WERI-Rb-1 (cell line): ENCODE measurements at regions not wholly inside any gene's neighbourhood (a gene's known extent, or its start where the extent isn't known, plus 50 kb on each side); places are given as distances from the start of the nearest gene placed in this dataset.

Experiments used
- DNase-seq: peaks from one replicate; pipeline ENCODE4 v3.0.0-alpha.2; 2020
- H3K27ac ChIP-seq: fragments of 250-450 bp; sonication (Bioruptor Pico); 2 replicates; pipeline ENCODE4 v1.5.1; 2020; ENCODE audit warnings: mild to moderate bottlenecking, moderate library complexity
- H3K27me3 ChIP-seq: fragments of 250-450 bp; sonication (Bioruptor Pico); 2 replicates; pipeline ENCODE4 v1.5.1; 2021; ENCODE audit warnings: mild to moderate bottlenecking, low read depth, moderate library complexity; ENCODE audit not compliant: insufficient read depth, severe bottlenecking
- H3K36me3 ChIP-seq: fragments of 250-450 bp; sonication (Bioruptor Pico); 2 replicates; pipeline ENCODE4 v1.5.1; 2020; ENCODE audit warnings: mild to moderate bottlenecking, moderate library complexity
- H3K4me3 ChIP-seq: 2 replicates; pipeline ENCODE4 v1.5.1; 2011; ENCODE audit warnings: low read depth, mild to moderate bottlenecking, control low read depth, low read length
- H3K9me3 ChIP-seq: fragments of 250-450 bp; sonication (Bioruptor Pico); 2 replicates; pipeline ENCODE4 v1.5.1; 2021; ENCODE audit warnings: mild to moderate bottlenecking, moderate library complexity; ENCODE audit not compliant: severe bottlenecking
- TF ChIP-seq, protein P1 (sequence below): IDR thresholded peaks from 2 replicates; pipeline ENCODE4 v1.5.1; 2011; ENCODE audit warnings: low read depth, mild to moderate bottlenecking, control low read depth, inconsistent platforms, low read length

DNA sequence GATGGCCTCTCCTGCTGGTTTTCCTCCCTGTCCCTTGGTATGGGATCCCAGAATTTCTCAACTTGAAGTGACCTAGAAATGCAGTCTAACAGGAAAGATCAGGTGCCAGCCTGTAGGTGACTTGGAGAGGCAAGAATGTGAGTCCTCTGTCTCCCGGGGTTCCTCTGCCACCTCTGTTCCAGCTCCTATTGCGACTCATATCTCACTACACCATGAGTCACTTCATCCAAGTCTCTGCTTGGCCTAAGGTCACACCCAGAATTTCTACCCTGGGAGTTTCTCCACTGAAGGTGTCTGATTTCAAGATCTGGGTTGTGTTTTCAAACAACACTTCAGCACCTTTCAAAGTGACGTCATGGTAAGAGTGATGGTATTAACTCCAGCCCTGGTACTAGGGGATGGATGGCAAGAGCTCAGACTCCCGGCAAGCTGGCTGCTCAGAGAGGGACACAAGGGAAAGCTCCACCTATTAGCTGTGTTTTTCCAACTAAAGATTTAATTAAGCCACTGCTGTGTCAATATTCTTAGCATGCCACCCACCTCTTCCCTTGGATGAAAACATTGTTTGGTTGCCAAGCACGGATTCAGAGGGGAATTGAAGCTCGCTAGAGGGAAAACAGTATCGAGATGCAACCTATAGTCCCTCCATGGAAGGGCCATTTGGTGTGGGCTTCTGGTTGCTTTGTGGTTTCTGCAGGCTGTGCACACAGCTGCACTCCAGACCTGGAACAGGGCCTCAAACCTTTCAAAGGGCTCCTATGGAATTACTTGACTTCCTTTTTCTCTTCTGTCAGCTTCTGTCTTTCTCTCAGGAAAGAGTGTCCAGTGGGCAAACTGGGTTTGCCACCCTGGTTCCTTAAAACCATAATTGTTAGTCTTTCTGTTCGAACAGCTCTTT lies 205.7 kb downstream of the GAS1 start:
- Histone ChIP-seq H3K36me3 (no peaks in the 10 kb centered on the region), H3K9me3 (no peaks in the 10 kb centered on the region), H3K27me3 (peaks cover 26% of the 10 kb centered on the region), H3K4me3 (no peak overlapping the region), H3K27ac (no peak overlapping the region)
- no peak for DNase-seq
- TF ChIP-seq, protein P1, sequence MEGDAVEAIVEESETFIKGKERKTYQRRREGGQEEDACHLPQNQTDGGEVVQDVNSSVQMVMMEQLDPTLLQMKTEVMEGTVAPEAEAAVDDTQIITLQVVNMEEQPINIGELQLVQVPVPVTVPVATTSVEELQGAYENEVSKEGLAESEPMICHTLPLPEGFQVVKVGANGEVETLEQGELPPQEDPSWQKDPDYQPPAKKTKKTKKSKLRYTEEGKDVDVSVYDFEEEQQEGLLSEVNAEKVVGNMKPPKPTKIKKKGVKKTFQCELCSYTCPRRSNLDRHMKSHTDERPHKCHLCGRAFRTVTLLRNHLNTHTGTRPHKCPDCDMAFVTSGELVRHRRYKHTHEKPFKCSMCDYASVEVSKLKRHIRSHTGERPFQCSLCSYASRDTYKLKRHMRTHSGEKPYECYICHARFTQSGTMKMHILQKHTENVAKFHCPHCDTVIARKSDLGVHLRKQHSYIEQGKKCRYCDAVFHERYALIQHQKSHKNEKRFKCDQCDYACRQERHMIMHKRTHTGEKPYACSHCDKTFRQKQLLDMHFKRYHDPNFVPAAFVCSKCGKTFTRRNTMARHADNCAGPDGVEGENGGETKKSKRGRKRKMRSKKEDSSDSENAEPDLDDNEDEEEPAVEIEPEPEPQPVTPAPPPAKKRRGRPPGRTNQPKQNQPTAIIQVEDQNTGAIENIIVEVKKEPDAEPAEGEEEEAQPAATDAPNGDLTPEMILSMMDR, result no peak

- H3K27ac ChIP-seq, result no peak overlapping the region
- no peaks in the 10 kb centered on the region for H3K36me3 ChIP-seq
- no peak for DNase-seq
- no peaks in the 10 kb centered on the region for H3K9me3 ChIP-seq
- TF ChIP-seq, protein P1, result no peak
- H3K27me3 ChIP-seq, result peaks cover 40% of the 10 kb centered on the region
- H3K4me3 ChIP-seq, result no peak overlapping the region
Observed at GRCh38 chr9:86735772-86736458, 211.4 kb downstream of the GAS1 start.

DNA sequence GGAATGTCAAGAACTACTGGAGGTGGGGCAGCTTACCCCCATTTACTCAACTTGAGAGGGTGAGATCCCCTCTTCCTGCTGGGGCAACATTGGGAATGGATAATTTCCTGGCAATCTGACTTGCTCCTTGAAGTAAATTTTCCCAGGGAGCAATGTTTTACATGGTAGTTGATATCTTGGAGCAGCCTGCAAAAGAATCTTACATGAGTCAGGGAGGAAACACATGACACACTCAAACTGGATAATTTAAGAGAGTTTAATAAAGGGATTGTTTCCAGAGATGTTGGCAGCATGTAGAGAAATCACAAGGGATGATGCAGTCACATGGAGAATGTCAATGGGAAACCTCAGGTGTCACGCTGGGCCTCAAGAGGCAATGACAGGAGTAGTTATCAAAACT lies 212.5 kb downstream of the GAS1 start:
- DNase-seq, result no peak
- TF ChIP-seq, protein P1, result no peak
- H3K36me3 ChIP-seq, result no peaks in the 10 kb centered on the region
- H3K27me3 ChIP-seq, result peaks cover 39% of the 10 kb centered on the region
- H3K4me3 ChIP-seq, result no peak overlapping the region
- H3K27ac ChIP-seq, result no peak overlapping the region
- no peaks in the 10 kb centered on the region for H3K9me3 ChIP-seq

- Histone ChIP-seq H3K4me3 (no peak overlapping the region), H3K9me3 (no peaks in the 10 kb centered on the region), H3K36me3 (no peaks in the 10 kb centered on the region), H3K27ac (no peak overlapping the region), H3K27me3 (peaks cover 39% of the 10 kb centered on the region)
- TF ChIP-seq, protein P1, result no peak
- DNase-seq, result no peak
Observed at GRCh38 chr9:86733929-86734328, 213.4 kb downstream of the GAS1 start.

DNA sequence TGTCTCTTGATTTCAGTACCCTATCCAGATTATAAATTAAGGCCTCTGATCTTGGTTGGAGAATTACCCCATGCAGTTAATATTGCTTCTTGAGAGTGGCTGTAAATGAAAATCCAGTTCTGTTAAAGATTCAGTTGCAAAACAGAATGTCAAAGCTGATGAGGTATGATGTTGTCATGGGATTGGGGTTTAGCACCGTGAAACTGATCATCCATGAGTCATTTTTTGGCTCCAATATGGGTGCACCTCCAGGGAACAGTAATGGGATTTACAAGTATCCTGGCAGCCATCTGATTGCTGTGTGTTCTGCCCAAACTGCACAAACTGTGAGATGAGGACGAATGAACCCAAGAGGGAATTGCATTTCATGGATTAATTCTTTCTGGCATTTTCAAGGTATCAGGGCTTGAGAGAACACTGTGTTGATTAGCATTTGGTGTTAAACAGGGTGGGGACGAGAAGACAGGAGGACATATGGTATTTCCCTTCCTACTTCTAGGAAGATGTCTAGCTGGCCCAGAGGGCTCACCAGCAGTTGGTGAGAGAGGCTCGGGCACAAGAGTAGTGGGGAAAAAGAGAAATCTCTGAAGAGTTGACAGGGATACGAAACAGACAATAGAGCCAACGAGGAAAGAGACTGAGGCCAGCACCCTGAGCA lies 214.7 kb downstream of the GAS1 start:
- TF ChIP-seq, protein P1, result no peak

More for the DNA sequence above, 214.7 kb downstream of the GAS1 start:
- Histone ChIP-seq H3K27me3 (peaks cover 42% of the 10 kb centered on the region), H3K27ac (no peak overlapping the region), H3K36me3 (no peaks in the 10 kb centered on the region), H3K9me3 (no peaks in the 10 kb centered on the region), H3K4me3 (no peak overlapping the region)
- no peak for DNase-seq
